Nephron progenitor cell (in vitro differentiated cells): ENCODE measurements at regions not wholly inside any gene's neighbourhood (a gene's known extent, or its start where the extent isn't known, plus 50 kb on each side); places are given as distances from the start of the nearest gene placed in this dataset.

Experiments used
- DNase-seq: peaks from one replicate; pipeline ENCODE4 v3.0.0; 2021
- H3K27ac Mint-ChIP-seq: 2 replicates; pipeline ENCODE4 v1.8.0; 2021; ENCODE audit warnings: mild to moderate bottlenecking, moderate library complexity, mixed read lengths
- H3K27me3 Mint-ChIP-seq: 2 replicates; pipeline ENCODE4 v1.8.0; 2021; ENCODE audit warnings: mild to moderate bottlenecking, low read depth, mixed read lengths; ENCODE audit not compliant: poor library complexity
- H3K36me3 Mint-ChIP-seq: 2 replicates; pipeline ENCODE4 v1.8.0; 2021; ENCODE audit warnings: low read depth, mixed read lengths
- H3K4me1 Mint-ChIP-seq: 2 replicates; pipeline ENCODE4 v1.8.0; 2021; ENCODE audit warnings: mixed read lengths
- H3K4me3 Mint-ChIP-seq: 2 replicates; pipeline ENCODE4 v1.8.0; 2021; ENCODE audit warnings: mild to moderate bottlenecking, moderate library complexity, mixed read lengths
- H3K9me3 Mint-ChIP-seq: 2 replicates; pipeline ENCODE4 v1.8.0; 2021; ENCODE audit warnings: mild to moderate bottlenecking, moderate library complexity, mixed read lengths
- TF ChIP-seq, protein P1 (sequence below): fragments of 200-600 bp; sonication (generic); IDR thresholded peaks from 2 replicates; pipeline ENCODE4 v1.5.0; 2021; ENCODE audit warnings: antibody characterized with exemption

DNA sequence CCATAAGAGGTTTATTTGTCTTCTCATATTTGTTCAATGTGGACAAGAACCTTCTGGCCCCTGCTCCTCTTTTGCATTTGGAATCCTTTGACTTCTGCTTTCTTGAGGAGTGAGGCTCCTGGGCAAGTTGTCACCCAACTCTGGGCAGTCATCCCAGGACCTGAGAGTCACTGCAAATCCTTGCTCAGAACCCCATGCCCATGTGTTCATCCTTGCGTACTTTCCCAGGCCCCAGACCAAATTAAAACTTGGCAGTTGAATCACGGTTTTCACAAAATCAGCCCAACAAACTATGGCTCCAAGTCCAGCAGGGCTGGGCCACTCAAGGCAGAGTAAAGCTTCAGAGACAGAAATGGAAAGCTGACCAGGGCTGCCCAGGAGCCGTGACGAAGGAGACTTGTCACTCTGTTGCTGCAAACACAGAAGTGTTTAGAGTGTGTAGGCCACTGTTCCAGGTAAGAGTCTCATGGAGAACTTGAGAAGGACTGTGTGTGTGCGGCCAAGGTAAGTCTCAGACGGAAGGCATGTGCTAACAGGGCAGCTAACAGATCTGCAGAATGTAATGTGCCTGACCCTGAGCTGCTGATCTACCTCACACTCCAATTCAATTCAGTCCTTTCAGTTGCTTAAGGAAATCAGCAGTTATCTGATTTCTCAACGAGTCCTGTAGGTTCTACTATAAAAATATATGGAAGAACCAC lies 549.4 kb upstream of the HS6ST1 start:
- Mint-ChIP-seq H3K4me1 (peaks cover 16% of the 10 kb centered on the region), H3K4me3 (no peak overlapping the region), H3K27me3 (peaks cover 6% of the 10 kb centered on the region), H3K36me3 (no peaks in the 10 kb centered on the region), H3K9me3 (peaks cover 8% of the 10 kb centered on the region), H3K27ac (no peak overlapping the region)
- no peak for DNase-seq
- TF ChIP-seq, protein P1, sequence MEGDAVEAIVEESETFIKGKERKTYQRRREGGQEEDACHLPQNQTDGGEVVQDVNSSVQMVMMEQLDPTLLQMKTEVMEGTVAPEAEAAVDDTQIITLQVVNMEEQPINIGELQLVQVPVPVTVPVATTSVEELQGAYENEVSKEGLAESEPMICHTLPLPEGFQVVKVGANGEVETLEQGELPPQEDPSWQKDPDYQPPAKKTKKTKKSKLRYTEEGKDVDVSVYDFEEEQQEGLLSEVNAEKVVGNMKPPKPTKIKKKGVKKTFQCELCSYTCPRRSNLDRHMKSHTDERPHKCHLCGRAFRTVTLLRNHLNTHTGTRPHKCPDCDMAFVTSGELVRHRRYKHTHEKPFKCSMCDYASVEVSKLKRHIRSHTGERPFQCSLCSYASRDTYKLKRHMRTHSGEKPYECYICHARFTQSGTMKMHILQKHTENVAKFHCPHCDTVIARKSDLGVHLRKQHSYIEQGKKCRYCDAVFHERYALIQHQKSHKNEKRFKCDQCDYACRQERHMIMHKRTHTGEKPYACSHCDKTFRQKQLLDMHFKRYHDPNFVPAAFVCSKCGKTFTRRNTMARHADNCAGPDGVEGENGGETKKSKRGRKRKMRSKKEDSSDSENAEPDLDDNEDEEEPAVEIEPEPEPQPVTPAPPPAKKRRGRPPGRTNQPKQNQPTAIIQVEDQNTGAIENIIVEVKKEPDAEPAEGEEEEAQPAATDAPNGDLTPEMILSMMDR: no peak

DNA sequence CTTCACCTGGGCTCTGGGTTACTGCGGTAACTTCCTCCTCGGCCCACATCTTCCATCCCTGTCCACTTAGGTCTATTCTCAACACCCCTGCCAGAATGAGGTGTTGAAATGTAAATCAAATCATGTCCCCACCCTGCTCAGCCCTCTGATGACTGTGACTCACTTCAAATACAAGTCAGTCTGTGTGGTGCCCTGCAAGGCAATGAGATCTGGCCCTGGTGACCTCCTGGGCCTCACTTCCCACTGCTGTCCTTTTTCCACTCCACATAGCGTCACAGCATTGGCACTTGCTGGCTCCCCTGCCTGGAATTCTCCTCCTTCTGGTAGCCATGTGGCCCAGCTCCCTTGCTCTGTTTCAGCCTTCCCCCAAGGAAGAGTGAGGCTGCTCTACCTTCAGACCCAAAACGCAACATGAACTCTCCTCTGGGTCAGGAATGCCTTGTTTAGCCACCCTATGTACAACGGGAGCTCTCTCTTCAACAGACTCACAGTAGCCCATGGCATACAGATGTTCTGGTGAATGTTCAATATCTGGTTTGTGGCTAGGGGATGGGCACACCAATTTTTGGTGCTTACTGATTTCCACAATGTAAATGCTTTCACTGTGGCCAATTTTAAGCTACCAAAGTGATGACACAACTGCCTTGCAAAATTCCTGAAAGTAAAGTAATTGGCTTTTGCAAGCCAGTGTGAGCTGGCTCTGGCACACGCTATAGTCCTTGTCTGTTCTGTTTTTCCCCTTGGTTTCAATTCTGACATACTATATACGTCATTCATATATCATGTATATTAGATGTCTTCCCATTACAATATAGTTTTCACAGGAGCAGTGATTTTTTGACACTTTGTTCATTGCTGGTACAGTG lies 550.3 kb upstream of the HS6ST1 start:
- Mint-ChIP-seq H3K4me3 (no peak overlapping the region), H3K4me1 (peaks cover 16% of the 10 kb centered on the region), H3K27ac (no peak overlapping the region), H3K36me3 (no peaks in the 10 kb centered on the region), H3K9me3 (peaks cover 12% of the 10 kb centered on the region), H3K27me3 (peaks cover 6% of the 10 kb centered on the region)
- TF ChIP-seq, protein P1: no peak
- DNase-seq: no peak

DNA sequence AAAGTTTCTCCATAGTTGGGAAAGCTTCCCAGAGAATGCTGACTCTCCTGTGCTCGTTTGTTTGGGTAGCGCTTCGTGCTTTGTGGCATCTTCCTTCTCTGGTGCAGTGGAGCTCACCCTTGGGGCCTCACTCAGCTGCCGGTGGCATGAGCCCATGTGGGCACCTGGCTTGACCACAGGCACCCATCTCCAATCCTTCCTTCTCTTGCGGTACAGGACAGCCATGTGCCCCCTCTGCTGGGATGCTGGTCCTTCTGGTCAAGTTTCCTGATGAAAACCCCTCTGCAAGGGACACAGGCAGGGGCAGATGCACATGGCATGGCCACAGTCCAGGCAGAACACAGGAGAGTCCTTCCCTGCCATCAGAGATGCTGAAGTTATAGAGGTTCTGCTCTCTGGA lies 555.9 kb upstream of the HS6ST1 start:
- no peak for DNase-seq
- Mint-ChIP-seq H3K4me3 (no peak overlapping the region), H3K9me3 (peaks cover 10% of the 10 kb centered on the region), H3K27ac (no peak overlapping the region), H3K36me3 (no peaks in the 10 kb centered on the region), H3K4me1 (peaks cover 11% of the 10 kb centered on the region), H3K27me3 (peaks cover 10% of the 10 kb centered on the region)
- TF ChIP-seq, protein P1: no peak

DNA sequence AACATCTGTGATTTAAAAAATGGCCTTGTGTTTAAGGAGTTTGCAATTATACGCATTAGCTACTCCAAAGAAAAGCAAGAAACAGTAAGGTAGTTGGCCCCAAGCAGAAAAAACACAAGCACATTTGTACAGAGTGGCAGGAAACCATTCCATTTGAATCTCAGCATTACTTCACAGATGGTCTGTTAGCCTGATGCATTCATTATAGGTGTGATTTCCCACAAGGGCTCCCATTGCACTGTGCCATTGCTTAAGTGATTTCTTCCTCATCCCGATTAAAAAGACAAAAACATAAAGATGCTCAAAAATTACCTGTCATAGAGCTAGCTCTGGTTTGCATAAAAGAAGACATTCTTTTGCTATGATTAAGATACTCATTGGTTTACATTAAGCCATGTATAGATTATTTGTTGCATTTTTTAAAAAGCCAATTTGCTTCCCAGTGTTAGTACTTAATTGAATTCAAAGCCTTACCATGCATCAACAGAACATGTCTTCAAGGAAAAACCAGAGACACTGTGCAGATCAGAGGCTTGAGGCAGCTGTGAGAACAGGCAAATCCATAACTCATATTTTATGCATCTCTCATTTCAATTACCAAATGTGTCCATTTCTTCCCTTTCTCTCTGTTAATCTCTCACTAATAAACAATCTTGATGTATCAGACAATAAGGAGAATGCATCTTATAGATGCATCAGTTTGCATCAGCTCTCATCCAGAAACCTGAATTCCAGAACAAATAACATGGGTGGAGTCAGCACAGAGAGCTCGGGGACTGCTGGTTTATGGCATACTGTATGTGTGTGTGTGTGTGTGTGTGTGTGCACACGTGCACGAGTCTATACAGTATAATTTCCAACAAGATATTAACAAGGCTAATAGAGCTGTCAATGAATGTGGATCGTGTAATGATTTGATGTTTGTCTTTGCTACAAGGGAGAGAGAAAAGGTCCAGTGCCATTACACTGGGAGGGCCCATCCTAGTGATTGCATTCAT lies 558.6 kb upstream of the HS6ST1 start:
- TF ChIP-seq, protein P1: no peak
- H3K9me3 Mint-ChIP-seq: peaks cover 22% of the 10 kb centered on the region
- DNase-seq: no peak
- no peak overlapping the region for H3K27ac Mint-ChIP-seq
- H3K4me3 Mint-ChIP-seq: no peak overlapping the region
- peaks cover 6% of the 10 kb centered on the region for H3K36me3 Mint-ChIP-seq
- H3K4me1 Mint-ChIP-seq: peaks cover 7% of the 10 kb centered on the region
- H3K27me3 Mint-ChIP-seq: peaks cover 15% of the 10 kb centered on the region

DNA sequence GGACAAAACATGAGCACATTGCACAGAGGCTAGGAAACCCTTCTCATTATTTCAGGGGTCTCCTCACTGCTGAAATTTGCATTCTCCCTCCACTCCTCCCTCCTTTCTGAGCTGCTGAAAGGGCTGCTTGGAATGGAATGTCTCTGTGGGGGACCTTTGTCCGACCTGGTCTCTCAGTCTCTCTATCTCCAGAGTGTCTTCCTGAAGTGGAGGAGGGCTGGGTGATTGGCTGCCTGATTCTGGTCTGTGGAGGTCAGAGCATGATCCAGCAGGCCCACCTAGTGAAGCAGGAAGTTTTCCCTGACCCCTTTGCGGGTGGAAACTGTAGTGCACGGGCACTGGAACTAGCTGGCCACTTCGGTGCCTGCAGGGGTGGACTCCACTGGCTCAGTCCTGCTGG lies 560.5 kb upstream of the HS6ST1 start:
- DNase-seq: no peak
- Mint-ChIP-seq H3K9me3 (peaks cover 26% of the 10 kb centered on the region), H3K27me3 (peaks cover 9% of the 10 kb centered on the region), H3K27ac (no peak overlapping the region), H3K36me3 (peaks cover 6% of the 10 kb centered on the region), H3K4me1 (peaks cover 7% of the 10 kb centered on the region), H3K4me3 (no peak overlapping the region)
- TF ChIP-seq, protein P1: no peak
